HEK293T (cell line): ENCODE measurements at regions not wholly inside any gene's neighbourhood (a gene's known extent, or its start where the extent isn't known, plus 50 kb on each side); places are given as distances from the start of the nearest gene placed in this dataset.

ENCODE experiments used
- BHLHE40 ChIP-seq: fragments of 450-650 bp; IDR thresholded peaks from 2 replicates; pipeline ENCODE4 v1.6.1; 2016; ENCODE audit warnings: mild to moderate bottlenecking, moderate library complexity, borderline replicate concordance
- ELF4 ChIP-seq: fragments of 450-650 bp; IDR thresholded peaks from 2 replicates; pipeline ENCODE4 v1.6.1; 2017; ENCODE audit warnings: antibody characterized with exemption
- FOXA1 ChIP-seq: fragments of 450-650 bp; IDR thresholded peaks from 2 replicates; pipeline ENCODE4 v1.6.1; 2016; ENCODE audit warnings: mild to moderate bottlenecking
- FOXK2 ChIP-seq: fragments of 450-650 bp; IDR thresholded peaks from 2 replicates; pipeline ENCODE4 v1.6.1; 2016; ENCODE audit warnings: mild to moderate bottlenecking
- FOXM1 ChIP-seq: fragments of 450-650 bp; IDR thresholded peaks from 2 replicates; pipeline ENCODE4 v1.6.1; 2017; ENCODE audit warnings: mild to moderate bottlenecking, borderline replicate concordance
- HDGF ChIP-seq: fragments of 450-650 bp; IDR thresholded peaks from 2 replicates; pipeline ENCODE4 v1.6.1; 2017; ENCODE audit warnings: antibody characterized with exemption, borderline replicate concordance
- L3MBTL2 ChIP-seq: fragments of 450-650 bp; conservative IDR thresholded peaks from 2 replicates; pipeline ENCODE4 v1.6.1; 2016; ENCODE audit warnings: mild to moderate bottlenecking
- LEF1 ChIP-seq: fragments of 450-650 bp; IDR thresholded peaks from 2 replicates; pipeline ENCODE4 v1.6.1; 2017; ENCODE audit warnings: mild to moderate bottlenecking, borderline replicate concordance
- PKNOX1 ChIP-seq: fragments of 450-650 bp; IDR thresholded peaks from 2 replicates; pipeline ENCODE4 v1.6.1; 2016
- SP1 ChIP-seq: fragments of 450-650 bp; IDR thresholded peaks from 2 replicates; pipeline ENCODE4 v1.6.1; 2017
- TARDBP ChIP-seq: fragments of 450-650 bp; IDR thresholded peaks from 2 replicates; pipeline ENCODE4 v1.6.1; 2016

- TF ChIP-seq BHLHE40 (no peak), L3MBTL2 (no peak), TARDBP (no peak), FOXA1 (no peak), SP1 (no peak), ELF4 (no peak), HDGF (no peak), PKNOX1 (no peak), LEF1 (no peak), FOXK2 (no peak), FOXM1 (no peak)
Measured at GRCh38 chrX:1876041-1876440, 261.2 kb downstream of the ASMT start.
